Esophagus squamous epithelium (tissue), 5 donors: ENCODE measurements at regions not wholly inside any gene's neighbourhood (a gene's known extent, or its start where the extent isn't known, plus 50 kb on each side); places are given as distances from the start of the nearest gene placed in this dataset.

Source experiments
- DNase-seq: peaks from one replicate; lab custom pipeline; 2025; lab: John Stamatoyannopoulos, UW
- H3K27ac ChIP-seq, 4 donors: fragments of 200-600 bp; sonication (generic); one replicate each; pipeline ENCODE4 v1.5.1; 2016 to 2019; ENCODE audit warnings: mild to moderate bottlenecking in 1 of 4
- H3K27me3 ChIP-seq, 4 donors: fragments of 200-600 bp; sonication (generic); 1 replicate in 3 of 4; 2 replicates in 1 of 4; pipeline versions ENCODE4 v1.5.1 to v1.6.0; 2017 to 2021; ENCODE audit warnings: antibody characterized with exemption in 1 of 4
- H3K36me3 ChIP-seq, 3 donors: fragments of 200-600 bp; sonication (generic); one replicate each; pipeline ENCODE4 v1.5.1; 2016 to 2019
- H3K4me1 ChIP-seq, 3 donors: fragments of 200-600 bp; sonication (generic); one replicate each; pipeline ENCODE4 v1.5.1; 2017 to 2019
- H3K4me3 ChIP-seq, 4 donors: fragments of 200-600 bp; sonication (generic); 1 replicate in 3 of 4; 2 replicates in 1 of 4; pipeline ENCODE4 v1.5.1; 2016 to 2019; ENCODE audit warnings: mild to moderate bottlenecking in 2 of 4, moderate library complexity in 1 of 4
- H3K9me3 ChIP-seq, 3 donors: fragments of 200-600 bp; sonication (generic); one replicate each; pipeline ENCODE4 v1.5.1; 2016 to 2019
- POLR2A ChIP-seq, 4 donors: fragments of 450-650 bp; IDR thresholded peaks; one replicate each; pipeline ENCODE4 v1.6.1; 2017; ENCODE audit warnings: antibody characterized with exemption in 4 of 4, mild to moderate bottlenecking in 4 of 4, moderate library complexity in 3 of 4
- WGBS, 2 donors: methylation state at CpG; one replicate each; pipeline ENCODE4 v1.1.5; 2018; 5-methylcytosine and 5-hydroxymethylcytosine counted together
- intact Hi-C: fragments of 100-400 bp; cut with DNase I; formaldehyde crosslinking; loops from one replicate; pipeline ENCODE4 v1.15.0; 2022
- TF ChIP-seq, protein P1 (sequence below), 6 experiments: fragments of 450-650 bp in 4 of 6; fragments of 200-600 bp in 2 of 6; sonication (generic) in 2 of 6; IDR thresholded peaks; one replicate each; pipeline ENCODE4 v1.5.1; 2016 to 2019; ENCODE audit warnings: antibody characterized with exemption in 6 of 6, mild to moderate bottlenecking in 4 of 6, moderate library complexity in 4 of 6
- donor health status: DM: yes; HTN: yes; CAD: no.

DNA sequence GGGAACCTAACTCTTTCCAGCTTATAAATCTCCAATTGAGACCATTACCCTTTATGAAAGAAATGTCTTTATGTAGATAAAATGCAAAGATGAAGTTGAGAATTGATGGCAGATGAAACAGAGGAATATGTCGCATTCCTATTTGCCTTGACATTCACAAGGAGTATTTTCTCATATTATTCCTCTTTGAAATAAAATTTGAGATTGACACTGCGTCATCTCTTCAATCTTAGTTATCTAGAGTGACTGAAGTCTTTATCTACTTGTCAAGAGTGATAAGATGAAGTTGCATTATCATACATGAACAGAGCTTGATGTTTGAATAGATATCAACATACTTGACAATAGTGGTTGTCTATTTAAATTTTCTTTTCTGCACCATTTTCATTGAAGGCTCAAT is 574.4 kb upstream of the SOX9 start:
- no peak overlapping the region for H3K4me3 ChIP-seq
- no peaks in the 10 kb centered on the region for H3K4me1 ChIP-seq
- no peak for DNase-seq
- H3K27ac ChIP-seq, result no peak overlapping the region
- 48 to 92% methylated on average over 2 of the region's 2 CpGs for WGBS, 2 donors
- intact Hi-C loops, result no loop called here
- H3K36me3 ChIP-seq, result no peaks in the 10 kb centered on the region
- H3K27me3 ChIP-seq, result no peaks in the 10 kb centered on the region
- TF ChIP-seq POLR2A (IDR thresholded peaks at IDR 0.05), result no peak
- TF ChIP-seq, protein P1, sequence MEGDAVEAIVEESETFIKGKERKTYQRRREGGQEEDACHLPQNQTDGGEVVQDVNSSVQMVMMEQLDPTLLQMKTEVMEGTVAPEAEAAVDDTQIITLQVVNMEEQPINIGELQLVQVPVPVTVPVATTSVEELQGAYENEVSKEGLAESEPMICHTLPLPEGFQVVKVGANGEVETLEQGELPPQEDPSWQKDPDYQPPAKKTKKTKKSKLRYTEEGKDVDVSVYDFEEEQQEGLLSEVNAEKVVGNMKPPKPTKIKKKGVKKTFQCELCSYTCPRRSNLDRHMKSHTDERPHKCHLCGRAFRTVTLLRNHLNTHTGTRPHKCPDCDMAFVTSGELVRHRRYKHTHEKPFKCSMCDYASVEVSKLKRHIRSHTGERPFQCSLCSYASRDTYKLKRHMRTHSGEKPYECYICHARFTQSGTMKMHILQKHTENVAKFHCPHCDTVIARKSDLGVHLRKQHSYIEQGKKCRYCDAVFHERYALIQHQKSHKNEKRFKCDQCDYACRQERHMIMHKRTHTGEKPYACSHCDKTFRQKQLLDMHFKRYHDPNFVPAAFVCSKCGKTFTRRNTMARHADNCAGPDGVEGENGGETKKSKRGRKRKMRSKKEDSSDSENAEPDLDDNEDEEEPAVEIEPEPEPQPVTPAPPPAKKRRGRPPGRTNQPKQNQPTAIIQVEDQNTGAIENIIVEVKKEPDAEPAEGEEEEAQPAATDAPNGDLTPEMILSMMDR (IDR thresholded peaks at IDR 0.05), result no peak
- no peaks in the 10 kb centered on the region for H3K9me3 ChIP-seq

DNA sequence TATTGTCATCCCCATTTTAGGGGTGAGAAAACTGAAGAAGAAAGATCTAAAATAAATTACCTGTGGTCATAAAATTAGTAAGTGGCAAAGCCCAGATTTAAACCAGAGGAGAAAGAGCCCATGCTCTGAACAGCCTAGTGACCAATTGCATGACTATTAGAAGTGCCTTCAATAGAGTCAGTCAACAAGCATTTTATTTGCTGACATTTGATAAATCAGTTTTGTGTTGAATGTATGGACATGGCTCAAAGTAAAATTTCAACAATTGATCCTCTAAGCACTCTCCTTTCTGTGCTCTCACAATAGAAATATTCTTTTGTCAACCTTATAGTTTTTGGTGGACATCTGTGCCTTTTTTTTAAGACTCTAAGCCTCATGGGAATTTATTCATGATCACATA is 572.9 kb upstream of the SOX9 start:
- H3K36me3 ChIP-seq, result no peaks in the 10 kb centered on the region
- H3K27ac ChIP-seq, result no peak overlapping the region
- no peak overlapping the region for H3K4me3 ChIP-seq
- H3K9me3 ChIP-seq, result no peaks in the 10 kb centered on the region
- DNase-seq, result no peak
- intact Hi-C loops, result no loop called here
- no peaks in the 10 kb centered on the region for H3K27me3 ChIP-seq
- TF ChIP-seq, protein P1 (IDR thresholded peaks at IDR 0.05), result no peak
- no peak for TF ChIP-seq POLR2A (IDR thresholded peaks at IDR 0.05)
- no peaks in the 10 kb centered on the region for H3K4me1 ChIP-seq

DNA sequence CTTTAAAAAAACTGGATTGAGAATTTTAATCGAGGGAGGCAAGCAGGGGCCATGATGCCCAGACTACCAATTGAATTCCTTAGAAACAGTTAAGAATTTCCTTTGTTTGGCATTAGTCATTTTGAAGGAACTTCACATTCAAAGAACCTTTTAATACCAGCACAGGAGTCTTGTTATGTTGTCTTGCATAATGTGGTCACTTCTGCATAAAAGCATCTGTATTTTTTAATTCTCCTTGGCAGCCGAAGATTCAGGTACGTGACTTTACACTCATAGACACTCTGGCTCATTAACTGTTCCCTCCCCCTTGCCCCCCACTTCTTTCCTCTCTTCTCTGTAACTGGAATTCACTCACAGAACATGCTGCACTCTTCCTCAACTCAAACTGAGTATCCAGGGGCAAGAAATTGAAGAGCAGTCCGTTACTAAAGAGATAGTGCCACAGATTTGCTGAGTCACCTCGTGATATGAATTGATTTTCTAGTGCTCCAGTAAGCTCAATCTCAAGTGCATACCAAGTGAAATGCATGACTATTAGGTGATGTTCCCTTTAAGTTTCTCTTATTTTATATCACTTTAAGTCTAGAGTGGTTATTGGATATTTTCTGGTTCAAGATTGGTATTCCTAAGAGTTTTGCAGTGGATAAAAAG is 572.2 kb upstream of the SOX9 start:
- no peak overlapping the region for H3K4me3 ChIP-seq
- H3K9me3 ChIP-seq, result no peaks in the 10 kb centered on the region
- H3K4me1 ChIP-seq, result no peaks in the 10 kb centered on the region
- no peaks in the 10 kb centered on the region for H3K36me3 ChIP-seq
- intact Hi-C loops, result no loop called here
- no peaks in the 10 kb centered on the region for H3K27me3 ChIP-seq
- TF ChIP-seq, protein P1 (IDR thresholded peaks at IDR 0.05), result no peak
- TF ChIP-seq POLR2A (IDR thresholded peaks at IDR 0.05), result no peak
- H3K27ac ChIP-seq, result no peak overlapping the region
- no peak for DNase-seq
- WGBS, 2 donors, result 34 to 38% methylated on average over 5 of the region's 5 CpGs

DNA sequence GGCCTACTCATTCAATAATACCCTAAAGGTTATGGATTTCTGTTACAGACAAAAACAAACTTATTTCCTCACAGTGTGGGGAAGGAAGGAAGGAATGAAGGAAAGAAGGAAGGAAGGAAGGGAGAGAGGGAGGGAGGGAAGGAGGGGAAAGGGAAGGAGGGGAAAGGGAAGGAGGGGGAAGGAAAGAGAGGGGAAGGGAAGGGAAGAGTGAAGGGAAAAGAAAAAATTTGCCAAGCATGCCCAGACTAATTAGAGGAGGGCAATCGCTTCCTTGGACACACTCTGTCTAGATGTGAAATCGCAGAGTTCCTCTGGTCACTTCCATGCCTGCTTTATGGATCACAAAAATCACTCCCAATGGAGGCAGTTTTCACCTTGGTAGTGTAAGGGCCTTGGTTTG is 570.1 kb upstream of the SOX9 start:
- intact Hi-C loops, result no loop called here
- H3K4me1 ChIP-seq, result no peaks in the 10 kb centered on the region
- H3K36me3 ChIP-seq, result no peaks in the 10 kb centered on the region
- no peak overlapping the region for H3K27ac ChIP-seq
- no peak for DNase-seq
- 91 to 94% methylated on average over 2 of the region's 2 CpGs for WGBS, 2 donors
- no peaks in the 10 kb centered on the region for H3K9me3 ChIP-seq
- TF ChIP-seq, protein P1 (IDR thresholded peaks at IDR 0.05), result no peak
- no peak for TF ChIP-seq POLR2A (IDR thresholded peaks at IDR 0.05)
- H3K4me3 ChIP-seq, result no peak overlapping the region
- H3K27me3 ChIP-seq, result no peaks in the 10 kb centered on the region

DNA sequence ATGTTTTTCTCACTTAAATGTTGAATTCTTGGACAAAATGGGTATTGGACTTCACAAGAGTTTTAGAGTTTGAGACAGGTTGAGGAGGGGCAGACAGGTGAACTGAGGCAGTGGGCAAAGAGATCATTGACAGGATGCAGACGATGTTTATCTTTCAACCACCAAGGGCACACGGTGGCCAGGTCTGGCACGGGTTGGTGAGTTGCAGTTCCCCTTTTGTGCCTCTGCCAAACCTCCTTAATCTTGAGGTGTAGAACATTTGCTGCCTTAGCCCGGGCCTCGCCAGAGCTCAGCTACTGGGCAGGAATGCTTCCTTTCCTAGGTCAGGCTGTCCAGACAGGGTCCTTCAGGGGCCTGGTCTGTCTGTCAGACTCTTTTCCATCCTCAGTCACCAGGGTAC is 567.4 kb upstream of the SOX9 start:
- H3K27me3 ChIP-seq, result no peaks in the 10 kb centered on the region
- 73 to 77% methylated on average over 4 to 5 of the region's 5 CpGs for WGBS, 2 donors
- TF ChIP-seq, protein P1 (IDR thresholded peaks at IDR 0.05), result no peak
- no peak for TF ChIP-seq POLR2A (IDR thresholded peaks at IDR 0.05)

More for the DNA sequence above, 567.4 kb upstream of the SOX9 start:
- no peaks in the 10 kb centered on the region for H3K36me3 ChIP-seq
- no peak overlapping the region for H3K4me3 ChIP-seq
- no peaks in the 10 kb centered on the region for H3K9me3 ChIP-seq
- H3K27ac ChIP-seq, result no peak overlapping the region
- DNase-seq, result no peak
- H3K4me1 ChIP-seq, result no peaks in the 10 kb centered on the region
- intact Hi-C loops, result no loop called here
